OCI-LY7 (cell line): ENCODE measurements at regions not wholly inside any gene's neighbourhood (a gene's known extent, or its start where the extent isn't known, plus 50 kb on each side); places are given as distances from the start of the nearest gene placed in this dataset.

Experiments used
- BruUV-seq: library from RNA; stranded (reverse); fragments of 400-500 nt; replicated peaks from 2 replicates; lab custom pipeline; 2021; lab: Mats Ljungman, UMichigan
- CTCF ChIA-PET: fragments of 300-600 bp; sonication (Branson Sonifier 250); formaldehyde crosslinking; loops from one replicate; lab custom pipeline; 2022; ENCODE audit warnings: antibody characterized with exemption; ENCODE audit not compliant: unreplicated experiment; lab: Charles Lee
- POLR2A ChIA-PET: fragments of 300-600 bp; sonication (Branson Sonifier 250); formaldehyde crosslinking; loops from one replicate; lab custom pipeline; 2022; ENCODE audit warnings: antibody characterized with exemption; lab: Charles Lee
- DNase-seq: peaks from one replicate; pipeline ENCODE4 v3.0.0-alpha.2; 2015; ENCODE audit warnings: low spot score
- H2AFZ ChIP-seq: fragments of 200-600 bp; sonication (generic), shearing (Covaris generic); 2 replicates; pipeline ENCODE4 v1.6.1; 2014; ENCODE audit warnings: mild to moderate bottlenecking, antibody characterized with exemption, low read length, moderate library complexity
- H3K27ac ChIP-seq: fragments of 200-600 bp; sonication (generic); 2 replicates; pipeline ENCODE4 v1.5.1; 2014; ENCODE audit warnings: mixed run types, low read depth, mild to moderate bottlenecking, moderate library complexity, low read length, inconsistent platforms; ENCODE audit not compliant: poor library complexity, severe bottlenecking
- H3K36me3 ChIP-seq: fragments of 200-600 bp; sonication (generic); 2 replicates; pipeline ENCODE4 v1.6.1; 2014; ENCODE audit warnings: mild to moderate bottlenecking, antibody characterized with exemption, low read length, moderate library complexity, mixed read lengths; ENCODE audit not compliant: insufficient read depth
- H3K4me1 ChIP-seq: fragments of 200-600 bp; sonication (generic); 2 replicates; pipeline ENCODE4 v1.5.1; 2014; ENCODE audit warnings: mild to moderate bottlenecking, low read length; ENCODE audit not compliant: insufficient read depth, poor library complexity, severe bottlenecking
- H3K4me2 ChIP-seq: fragments of 200-600 bp; sonication (generic); 2 replicates; pipeline ENCODE4 v1.6.1; 2014; ENCODE audit warnings: mild to moderate bottlenecking, low read length
- H3K4me3 ChIP-seq: fragments of 200-600 bp; sonication (generic); 2 replicates; pipeline ENCODE4 v1.5.1; 2014; ENCODE audit warnings: mild to moderate bottlenecking, low read depth, low read length; ENCODE audit not compliant: poor library complexity, severe bottlenecking
- H3K79me2 ChIP-seq: fragments of 200-600 bp; sonication (generic); 2 replicates; pipeline ENCODE4 v1.6.1; 2016; ENCODE audit warnings: low read depth, mild to moderate bottlenecking, low read length, moderate library complexity, mixed read lengths; ENCODE audit not compliant: insufficient read depth
- H3K9me2 ChIP-seq: fragments of 200-600 bp; sonication (generic); 2 replicates; pipeline ENCODE4 v1.6.1; 2016; ENCODE audit warnings: mild to moderate bottlenecking, low read length, mixed read lengths; ENCODE audit not compliant: insufficient read depth
- H3K9me3 ChIP-seq: fragments of 200-600 bp; sonication (generic); 2 replicates; pipeline ENCODE4 v1.6.1; 2014; ENCODE audit warnings: mild to moderate bottlenecking, mixed run types, low read length, mixed read lengths
- H4K20me1 ChIP-seq: fragments of 200-600 bp; sonication (generic); 2 replicates; pipeline ENCODE4 v1.6.1; 2014; ENCODE audit warnings: mild to moderate bottlenecking, antibody characterized with exemption, low read length, moderate library complexity, mixed read lengths; ENCODE audit not compliant: insufficient read depth
- EZH2phosphoT487 ChIP-seq: fragments of 200-600 bp; sonication (generic); IDR thresholded peaks from 2 replicates; pipeline ENCODE4 v1.6.1; 2018; ENCODE audit warnings: low read depth, borderline replicate concordance, mild to moderate bottlenecking, mixed run types, antibody characterized with exemption, low read length, moderate library complexity, mixed read lengths
- intact Hi-C: fragments of 100-400 bp; cut with micrococcal nuclease; formaldehyde crosslinking; loops from one replicate; pipeline ENCODE4 v1.10.0; 2022; ENCODE audit not compliant: unreplicated experiment
- TF ChIP-seq, protein P1 (sequence below): fragments of 200-600 bp; sonication (generic); conservative IDR thresholded peaks from 2 replicates; pipeline ENCODE4 v1.5.1; 2014; ENCODE audit warnings: mild to moderate bottlenecking, antibody characterized with exemption, low read length, moderate library complexity, mixed read lengths

DNA sequence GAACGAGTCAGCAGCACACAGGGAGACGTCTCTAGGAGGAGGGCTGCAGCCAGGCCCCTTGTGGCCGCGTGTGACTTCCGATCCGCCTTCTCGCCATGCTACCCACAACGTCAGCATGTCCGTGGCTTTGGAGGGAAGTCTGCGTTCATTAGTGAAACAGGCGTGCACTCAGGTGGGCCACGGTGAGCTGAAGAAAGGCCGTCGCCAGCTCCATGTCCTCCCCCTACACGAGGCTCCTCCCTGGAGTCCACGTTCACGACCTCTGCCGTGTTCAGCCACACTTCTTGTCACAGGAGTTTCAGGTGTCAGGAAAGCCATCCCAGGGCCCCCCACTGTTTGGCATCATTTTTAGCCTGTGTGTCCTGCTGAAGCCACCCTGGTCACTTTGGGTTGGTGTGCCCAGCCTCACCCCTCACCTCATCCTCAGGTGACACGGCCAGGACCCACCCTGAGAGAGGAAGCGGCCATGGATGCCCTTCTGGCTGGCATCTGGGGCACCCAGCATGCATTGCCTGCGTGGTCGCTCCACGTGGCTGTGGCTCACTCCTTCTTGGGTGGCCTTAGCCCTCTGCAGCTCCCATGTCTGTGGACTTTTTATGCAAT, 310.6 kb upstream of the SHH start:
- Histone ChIP-seq H3K4me3 (no peak overlapping the region), H3K4me2 (no peak overlapping the region), H3K4me1 (no peaks in the 10 kb centered on the region), H3K9me3 (no peaks in the 10 kb centered on the region), H3K36me3 (no peaks in the 10 kb centered on the region), H2AFZ (no peak overlapping the region), H3K79me2 (no peaks in the 10 kb centered on the region), H3K9me2 (no peaks in the 10 kb centered on the region), H3K27ac (no peak overlapping the region), H4K20me1 (no peaks in the 10 kb centered on the region)
- intact Hi-C loops = no loop called here
- ChIA-PET POLR2A (no interaction called here), CTCF (no interaction called here)
- TF ChIP-seq, protein P1, sequence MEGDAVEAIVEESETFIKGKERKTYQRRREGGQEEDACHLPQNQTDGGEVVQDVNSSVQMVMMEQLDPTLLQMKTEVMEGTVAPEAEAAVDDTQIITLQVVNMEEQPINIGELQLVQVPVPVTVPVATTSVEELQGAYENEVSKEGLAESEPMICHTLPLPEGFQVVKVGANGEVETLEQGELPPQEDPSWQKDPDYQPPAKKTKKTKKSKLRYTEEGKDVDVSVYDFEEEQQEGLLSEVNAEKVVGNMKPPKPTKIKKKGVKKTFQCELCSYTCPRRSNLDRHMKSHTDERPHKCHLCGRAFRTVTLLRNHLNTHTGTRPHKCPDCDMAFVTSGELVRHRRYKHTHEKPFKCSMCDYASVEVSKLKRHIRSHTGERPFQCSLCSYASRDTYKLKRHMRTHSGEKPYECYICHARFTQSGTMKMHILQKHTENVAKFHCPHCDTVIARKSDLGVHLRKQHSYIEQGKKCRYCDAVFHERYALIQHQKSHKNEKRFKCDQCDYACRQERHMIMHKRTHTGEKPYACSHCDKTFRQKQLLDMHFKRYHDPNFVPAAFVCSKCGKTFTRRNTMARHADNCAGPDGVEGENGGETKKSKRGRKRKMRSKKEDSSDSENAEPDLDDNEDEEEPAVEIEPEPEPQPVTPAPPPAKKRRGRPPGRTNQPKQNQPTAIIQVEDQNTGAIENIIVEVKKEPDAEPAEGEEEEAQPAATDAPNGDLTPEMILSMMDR = no peak
- TF ChIP-seq EZH2phosphoT487 = no peak
- DNase-seq = no peak
- no TSS peak for BruUV-seq

DNA sequence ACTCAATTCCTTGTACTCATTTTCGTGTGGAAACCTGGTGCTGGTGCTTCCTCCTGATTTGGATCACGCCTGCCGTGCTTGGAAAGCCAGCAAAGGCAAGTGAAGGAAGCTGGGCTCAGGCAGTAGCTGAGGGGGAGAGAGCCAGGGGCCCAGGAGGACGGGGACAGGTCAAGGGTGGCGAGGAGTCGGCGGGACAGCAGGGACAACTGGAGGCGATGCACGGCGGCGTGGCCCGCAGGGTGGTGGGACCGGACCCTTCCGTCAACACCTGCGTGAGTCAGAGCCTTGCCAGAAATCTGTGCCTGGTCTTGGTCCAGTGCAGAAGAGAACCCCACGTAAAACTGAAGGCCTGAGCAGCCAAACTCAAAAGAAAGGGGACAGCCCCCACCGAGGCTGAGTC, 309.7 kb upstream of the SHH start:
- H4K20me1 ChIP-seq = no peaks in the 10 kb centered on the region
- H3K79me2 ChIP-seq = no peaks in the 10 kb centered on the region
- no peak overlapping the region for H2AFZ ChIP-seq
- no peak for TF ChIP-seq EZH2phosphoT487
- TF ChIP-seq, protein P1 = no peak
- H3K27ac ChIP-seq = no peak overlapping the region
- no peak for DNase-seq
- H3K9me2 ChIP-seq = no peaks in the 10 kb centered on the region
- no peak overlapping the region for H3K4me3 ChIP-seq
- no peaks in the 10 kb centered on the region for H3K4me1 ChIP-seq
- intact Hi-C loops = no loop called here
- no peaks in the 10 kb centered on the region for H3K36me3 ChIP-seq
- H3K9me3 ChIP-seq = no peaks in the 10 kb centered on the region
- H3K4me2 ChIP-seq = no peak overlapping the region
- CTCF ChIA-PET = no interaction called here
- POLR2A ChIA-PET = no interaction called here
- BruUV-seq = no TSS peak

DNA sequence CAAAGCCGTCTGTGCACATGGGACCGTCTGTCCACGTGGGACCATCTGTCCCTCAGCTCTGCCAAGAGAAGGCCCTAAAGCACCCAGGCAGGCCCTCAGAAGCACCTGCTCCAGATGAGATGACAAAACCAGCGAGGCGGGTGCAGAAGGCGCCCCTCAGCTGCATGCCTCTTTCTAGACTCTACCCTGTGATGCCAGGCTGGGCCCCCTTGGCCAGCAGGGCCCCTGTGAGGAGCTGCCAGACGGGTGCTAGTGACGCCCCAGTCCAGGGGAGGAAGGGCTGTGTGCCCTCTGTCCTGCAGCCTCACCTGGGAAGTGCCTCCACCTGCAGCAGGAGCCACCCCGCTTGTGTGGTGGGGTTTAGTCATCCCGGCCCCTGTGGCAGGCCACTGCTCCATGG, 309.2 kb upstream of the SHH start:
- POLR2A ChIA-PET = no interaction called here
- intact Hi-C loops = no loop called here

More for the DNA sequence above, 309.2 kb upstream of the SHH start:
- no peak overlapping the region for H3K27ac ChIP-seq
- no peaks in the 10 kb centered on the region for H3K9me3 ChIP-seq
- H3K36me3 ChIP-seq = no peaks in the 10 kb centered on the region
- H3K79me2 ChIP-seq = no peaks in the 10 kb centered on the region
- TF ChIP-seq, protein P1 = no peak
- TF ChIP-seq EZH2phosphoT487 = no peak
- H4K20me1 ChIP-seq = no peaks in the 10 kb centered on the region
- DNase-seq = no peak
- no TSS peak for BruUV-seq
- CTCF ChIA-PET = interaction anchor here (0.7 kb wide), 1 partner anchor 16 kb away, joined by 5 read pairs; no protein-coding TSS in a partner anchor
- H3K9me2 ChIP-seq = no peaks in the 10 kb centered on the region
- no peak overlapping the region for H2AFZ ChIP-seq
- no peaks in the 10 kb centered on the region for H3K4me1 ChIP-seq
- no peak overlapping the region for H3K4me2 ChIP-seq
- H3K4me3 ChIP-seq = no peak overlapping the region
